ENCODE measurements at regions not wholly inside any gene's neighbourhood (a gene's known extent, or its start where the extent isn't known, plus 50 kb on each side); places are given as distances from the start of the nearest gene placed in this dataset.
A peak's percentile ranks its signal among the peaks of the same experiment; 100 is the strongest.

DNA sequence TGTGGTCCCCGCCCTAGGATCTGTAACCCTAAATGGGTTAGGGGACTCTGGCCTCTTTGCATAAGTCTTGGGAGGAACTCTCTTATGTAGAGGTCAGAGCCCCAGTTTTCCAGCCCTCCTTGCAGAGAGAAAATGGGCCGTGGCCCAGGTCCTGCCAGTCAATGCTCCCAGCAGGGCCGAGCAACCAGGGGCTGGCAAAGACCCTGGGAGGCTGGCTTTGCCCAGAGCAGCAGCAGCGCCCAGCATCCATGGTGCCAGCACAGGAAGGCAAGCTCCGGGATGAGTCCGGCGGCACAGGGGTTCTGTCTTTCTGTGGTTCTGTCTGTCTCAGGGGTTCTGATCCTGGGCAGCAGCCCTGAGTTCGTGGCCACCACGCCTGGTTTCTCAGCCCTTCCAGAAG, 684.8 kb downstream of the BRD1 start:
- no peak for DNase-seq (ENCODE audit: low spot score)

DNA sequence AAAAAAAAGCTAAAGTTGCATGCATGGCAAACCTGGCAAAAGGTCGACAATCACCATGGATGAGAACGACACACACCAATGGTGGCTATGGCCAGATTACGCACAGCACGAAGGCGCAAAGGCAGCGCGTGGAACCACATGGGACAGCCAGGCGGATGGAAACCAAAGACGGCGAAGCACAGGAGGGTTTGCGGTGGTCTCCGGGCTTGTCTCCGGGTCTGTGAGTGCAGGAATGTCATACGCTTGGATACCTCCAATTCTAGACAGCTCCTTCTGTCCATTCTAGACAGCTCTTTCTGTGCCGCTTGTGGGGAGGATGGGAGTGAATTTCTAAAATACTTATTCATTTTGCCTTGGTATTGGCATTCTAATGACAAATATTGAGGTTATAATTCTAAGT, 685.4 kb downstream of the BRD1 start:
- DNase-seq (ENCODE audit: low spot score), result no peak

DNA sequence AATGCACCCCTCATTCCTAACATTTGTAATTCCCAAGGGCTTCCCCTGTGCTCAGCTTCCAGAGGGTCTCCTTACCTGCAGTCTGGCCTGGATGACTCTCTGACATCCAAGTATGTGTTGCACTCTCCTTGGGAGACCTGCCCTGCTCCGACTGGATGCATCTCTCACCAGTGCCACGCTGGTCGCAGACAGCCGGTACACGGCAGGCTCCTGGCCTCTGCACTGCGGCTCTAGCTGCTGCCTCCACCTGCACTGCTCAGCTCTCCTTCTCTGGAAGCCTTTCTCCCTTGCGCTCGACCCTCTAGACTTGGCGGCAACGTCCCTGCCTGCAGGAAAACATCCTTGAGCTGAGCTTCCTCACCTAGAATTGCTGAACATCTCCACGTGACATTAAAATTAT, 685.9 kb downstream of the BRD1 start:
- no peak for DNase-seq (ENCODE audit: low spot score)

DNA sequence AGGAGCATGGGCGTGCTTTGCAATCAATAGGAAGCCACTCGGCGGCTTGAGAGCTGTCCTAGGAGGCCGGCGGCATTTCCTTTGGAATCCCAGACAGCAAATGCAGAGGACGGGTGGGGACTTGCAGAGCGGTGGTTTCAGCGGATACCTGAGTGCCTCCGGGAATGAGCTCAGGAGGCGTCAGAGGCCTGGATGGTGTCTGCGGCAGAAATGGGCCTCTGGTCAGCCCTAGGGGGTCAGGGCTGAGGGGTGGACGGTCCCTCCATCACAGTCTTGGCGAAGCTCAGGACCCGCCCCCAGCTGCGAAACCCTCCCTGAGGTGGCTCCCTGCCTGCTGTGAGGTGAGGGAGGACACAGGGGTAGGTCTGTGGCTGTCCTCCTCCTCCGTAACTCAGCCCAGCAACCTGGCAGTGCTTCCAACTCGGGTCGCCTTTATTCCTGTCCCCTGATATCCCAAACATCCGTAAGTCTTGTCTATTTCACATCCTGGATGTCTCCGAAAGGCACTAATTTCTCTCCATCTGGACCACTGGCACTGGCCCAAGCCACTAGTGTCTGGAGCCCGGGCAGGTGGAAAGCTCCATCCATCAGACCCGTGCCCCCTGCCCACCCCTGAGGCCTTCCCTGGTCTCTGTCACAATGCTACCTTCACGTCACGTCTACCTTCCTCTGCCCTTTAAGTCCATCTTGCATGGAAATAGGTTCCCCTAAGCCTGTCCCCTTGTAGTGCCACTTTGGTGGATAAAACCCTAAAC, 686.6 kb downstream of the BRD1 start:
- no peak for DNase-seq (ENCODE audit: low spot score)

DNA sequence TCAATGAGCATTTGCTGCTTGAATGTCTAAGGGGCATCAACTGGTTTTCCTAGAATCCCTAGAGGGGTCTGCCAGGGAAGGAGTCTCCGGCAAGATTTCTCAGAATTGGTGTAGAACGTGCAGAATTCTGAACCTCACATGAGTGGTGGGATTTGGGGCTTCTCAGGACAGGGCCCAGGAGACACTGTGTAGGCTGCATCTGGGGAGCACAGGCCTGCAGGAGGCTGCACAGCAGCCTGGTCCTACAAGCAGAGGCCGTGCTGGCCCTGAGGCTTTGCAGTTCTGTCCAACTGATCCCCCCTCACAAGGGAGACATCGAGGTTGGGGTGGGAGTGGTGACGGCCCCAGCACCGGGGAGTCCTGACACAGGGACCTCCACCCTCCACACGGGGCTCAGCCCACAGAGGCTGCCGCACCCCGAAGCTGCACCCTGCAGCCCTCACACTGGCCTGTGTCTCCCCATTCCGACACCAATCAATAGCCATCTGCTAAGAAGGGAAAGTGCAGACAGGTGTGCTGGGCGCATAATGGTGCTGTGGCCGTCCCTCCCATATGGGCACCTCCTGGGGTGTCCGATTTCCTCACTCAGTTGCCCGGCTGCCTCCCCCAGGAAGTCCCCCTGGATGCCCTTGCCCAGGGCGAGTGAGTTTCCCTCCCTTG, 688.1 kb downstream of the BRD1 start:
- no peak for DNase-seq (ENCODE audit: low spot score)

DNA sequence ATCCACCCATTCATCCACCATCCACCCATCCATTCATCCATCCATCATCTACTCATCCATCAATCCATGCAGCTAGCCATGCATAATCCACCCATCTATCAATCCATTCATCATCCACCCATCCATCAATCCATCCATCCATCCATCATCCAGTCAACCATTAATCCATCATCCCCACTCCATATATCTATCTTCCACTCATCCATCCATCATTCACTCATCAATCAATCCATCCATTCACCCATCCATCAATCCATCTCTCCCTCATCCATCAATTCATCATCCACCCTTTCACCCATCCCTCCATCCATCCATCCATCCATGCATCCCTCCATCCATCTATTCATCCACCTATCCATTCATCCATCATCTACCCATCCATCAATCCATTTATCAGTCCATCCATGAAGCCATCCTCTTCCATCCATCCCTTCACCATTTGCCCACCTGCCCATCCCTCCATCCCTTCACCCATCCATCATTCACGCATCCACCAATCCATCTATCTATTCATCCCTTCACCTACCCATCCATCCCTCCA, 689.4 kb downstream of the BRD1 start:
- DNase-seq (ENCODE audit: low spot score), result no peak

DNA sequence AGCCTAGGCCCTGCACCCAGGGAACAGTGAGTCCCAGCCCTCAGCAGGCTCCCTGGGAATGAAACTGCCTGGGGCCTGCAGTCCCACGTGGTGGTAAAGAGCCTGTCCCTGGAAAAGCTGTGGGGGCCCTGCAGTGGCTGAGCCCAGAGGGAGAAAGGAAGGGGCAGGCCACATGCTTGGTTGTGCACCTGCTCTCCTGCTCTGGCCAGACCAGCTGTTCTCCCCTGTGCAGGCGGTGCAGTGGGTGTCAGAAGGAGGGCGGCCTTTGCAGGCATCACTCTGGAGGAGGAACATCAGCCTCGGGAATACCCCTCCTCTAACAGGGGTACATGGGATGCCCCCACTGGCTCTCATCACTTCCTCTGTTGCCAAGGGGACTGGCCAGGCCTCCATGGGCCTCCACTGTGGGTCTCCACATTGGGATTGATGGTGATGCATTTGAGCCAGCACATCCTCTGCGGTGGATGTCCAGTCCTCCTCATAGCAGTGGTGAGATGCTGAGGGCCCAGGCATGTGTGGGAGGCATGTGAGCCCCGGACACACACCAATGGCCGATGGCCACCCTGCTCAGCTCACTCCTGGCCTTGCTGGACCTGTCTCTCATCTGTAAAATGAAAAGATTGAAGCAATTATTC, 690.4 kb downstream of the BRD1 start:
- DNase-seq (ENCODE audit: low spot score), result no peak

DNA sequence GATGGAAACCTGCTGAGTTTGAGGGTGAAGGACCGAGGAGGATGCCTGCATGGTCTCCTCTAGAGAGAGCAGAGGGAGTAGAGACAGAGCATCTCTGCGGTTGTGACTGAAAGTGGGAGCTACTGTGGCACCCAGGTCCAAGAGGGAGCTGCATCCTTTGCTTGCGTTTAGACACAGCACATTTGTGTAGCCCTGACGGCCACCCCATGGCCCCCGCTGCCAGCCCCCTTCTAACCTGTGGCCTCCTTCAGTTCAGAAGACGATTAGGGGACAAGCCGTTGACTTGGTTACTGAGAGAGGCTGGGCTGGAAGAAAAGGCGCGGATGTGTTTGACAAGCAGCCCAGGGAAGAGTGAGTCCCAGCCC, 690.9 kb downstream of the BRD1 start:
- DNase-seq (ENCODE audit: low spot score), result no peak

DNA sequence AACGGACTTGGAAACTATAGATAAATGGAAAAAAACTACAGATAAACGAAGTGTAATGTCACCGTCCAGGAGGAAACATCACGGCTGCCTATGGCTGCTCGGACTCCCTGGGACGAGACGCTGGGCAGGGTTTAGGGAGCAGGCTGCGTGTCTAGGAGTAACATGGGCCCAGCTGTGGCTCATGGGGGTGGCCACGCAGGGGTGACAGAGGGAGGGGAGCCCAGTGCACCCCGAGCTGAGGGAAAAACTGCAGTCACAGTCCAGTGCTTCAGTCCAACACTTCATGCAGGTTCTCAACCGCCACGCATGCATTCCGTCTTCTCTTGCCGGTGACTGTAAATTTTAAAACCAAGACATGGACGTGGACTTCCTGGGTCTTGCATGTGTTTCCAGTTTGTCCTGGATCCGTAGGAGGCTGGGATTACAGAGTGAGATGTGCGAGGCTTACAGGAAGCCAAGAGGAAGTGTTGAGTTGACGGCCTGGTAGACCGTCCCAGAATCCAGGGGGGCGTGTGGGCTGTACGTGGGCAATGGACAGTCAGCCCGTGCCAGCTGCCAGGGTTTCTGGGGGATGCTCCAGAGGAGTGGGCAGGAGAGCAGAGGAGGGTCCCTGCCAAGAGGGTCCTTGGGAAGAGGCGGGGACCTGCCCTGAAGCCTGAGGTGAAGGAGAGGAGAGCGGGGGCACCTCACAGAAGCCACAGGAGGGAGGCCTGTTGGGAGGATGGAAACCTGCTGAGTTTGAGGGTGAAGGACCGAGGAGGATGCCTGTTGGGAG, 691.4 kb downstream of the BRD1 start:
- no peak for DNase-seq (ENCODE audit: low spot score)

DNA sequence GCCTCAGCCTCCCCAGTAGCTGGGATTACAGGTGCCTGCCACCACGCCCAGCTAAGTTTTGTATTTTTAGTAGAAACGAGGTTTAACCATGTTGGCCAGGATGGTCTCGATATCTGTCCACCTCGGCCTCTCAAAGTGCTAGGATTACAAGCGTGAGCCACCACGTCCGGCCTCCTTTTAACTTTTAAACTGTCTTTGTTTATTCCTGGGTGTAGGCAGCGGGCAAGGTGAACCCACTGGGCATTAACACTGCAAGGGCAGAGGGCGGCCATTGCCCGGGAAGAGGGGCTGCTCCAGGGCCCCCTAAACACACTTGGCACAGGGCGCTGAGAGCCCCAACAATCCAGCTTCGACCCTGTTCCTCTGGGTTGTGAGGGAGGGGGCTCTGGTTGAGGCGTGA, 693.6 kb downstream of the BRD1 start:
- DNase-seq (ENCODE audit: low spot score), result no peak

DNA sequence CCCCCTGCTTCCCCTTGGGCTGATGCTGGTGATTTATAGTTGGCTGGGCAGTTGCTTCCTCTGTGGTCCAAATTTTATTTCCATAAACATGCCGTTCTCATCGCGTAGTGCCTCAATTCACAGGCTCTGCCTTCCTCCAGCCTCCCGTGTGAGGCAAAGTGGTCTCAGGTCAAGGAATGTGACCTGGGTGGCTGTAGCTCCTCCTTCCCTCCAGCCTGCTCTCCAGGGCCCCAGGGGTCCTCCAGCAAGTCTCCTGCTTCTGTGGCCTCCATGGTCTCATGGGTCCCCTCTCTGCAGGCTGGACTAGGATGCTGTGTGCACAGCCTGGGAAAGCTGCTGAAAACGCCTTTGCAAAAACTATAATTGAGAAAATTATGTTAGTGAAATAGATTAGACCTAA, 694.1 kb downstream of the BRD1 start:
- no peak for DNase-seq (ENCODE audit: low spot score)

DNA sequence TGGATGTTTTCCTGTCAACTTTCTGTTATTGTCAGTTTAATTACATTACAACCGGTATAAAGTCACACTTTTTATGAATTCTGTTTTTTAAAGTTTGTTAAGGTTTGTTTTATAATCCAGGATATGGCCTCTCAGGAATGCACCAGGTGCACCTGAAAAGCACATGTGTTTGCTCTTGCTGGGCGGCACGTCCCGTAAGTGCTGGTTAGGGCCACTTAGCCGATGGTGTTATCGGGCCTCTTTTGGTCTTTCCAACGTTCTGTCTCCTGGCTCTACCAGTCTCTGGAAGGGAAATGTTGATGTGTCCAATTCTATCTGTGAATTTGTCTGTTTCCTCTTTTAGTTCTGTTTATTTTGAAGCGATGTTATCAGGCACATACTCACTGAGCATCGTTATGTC, 695.7 kb downstream of the BRD1 start:
- no peak for DNase-seq (ENCODE audit: low spot score)

DNA sequence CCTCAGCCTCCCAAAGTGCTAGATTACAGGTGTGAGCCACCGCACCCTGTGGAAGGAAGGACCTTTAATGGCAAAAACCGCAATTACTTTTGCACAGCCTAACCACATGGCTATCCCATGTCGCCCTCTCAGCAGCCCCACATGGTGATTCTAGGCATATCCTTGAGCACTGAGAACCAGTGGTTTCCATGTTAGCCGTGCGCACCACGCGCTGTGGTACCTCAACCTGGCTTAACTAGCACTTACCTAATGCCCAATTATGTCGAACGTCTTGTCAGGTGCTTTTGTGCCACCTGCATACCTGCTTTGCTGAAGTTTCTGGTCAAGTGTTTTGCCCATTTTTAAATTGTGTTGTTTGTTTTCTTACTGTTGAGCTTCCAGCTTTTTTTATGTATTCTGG, 697.9 kb downstream of the BRD1 start:
- DNase-seq (ENCODE audit: low spot score), result no peak

DNA sequence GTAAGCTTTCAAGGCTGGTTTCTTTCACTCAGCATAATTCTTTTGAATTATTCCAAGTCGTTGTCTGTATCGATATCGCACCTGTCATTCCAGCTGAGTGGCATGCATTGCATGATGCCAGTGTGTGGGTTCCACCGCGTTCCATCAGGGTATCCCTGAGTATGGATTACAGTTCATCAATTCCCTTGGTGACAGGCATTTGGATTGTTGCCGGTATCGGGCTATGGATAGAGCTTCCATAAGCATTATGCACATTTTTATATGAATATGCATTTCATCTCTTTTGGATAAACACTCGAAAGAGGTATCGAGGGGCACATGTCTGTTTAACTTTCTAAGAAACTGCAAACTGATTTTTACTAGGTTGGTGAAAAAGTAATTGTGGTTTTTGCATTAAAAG, 698.8 kb downstream of the BRD1 start:
- no peak for DNase-seq (ENCODE audit: low spot score)

DNA sequence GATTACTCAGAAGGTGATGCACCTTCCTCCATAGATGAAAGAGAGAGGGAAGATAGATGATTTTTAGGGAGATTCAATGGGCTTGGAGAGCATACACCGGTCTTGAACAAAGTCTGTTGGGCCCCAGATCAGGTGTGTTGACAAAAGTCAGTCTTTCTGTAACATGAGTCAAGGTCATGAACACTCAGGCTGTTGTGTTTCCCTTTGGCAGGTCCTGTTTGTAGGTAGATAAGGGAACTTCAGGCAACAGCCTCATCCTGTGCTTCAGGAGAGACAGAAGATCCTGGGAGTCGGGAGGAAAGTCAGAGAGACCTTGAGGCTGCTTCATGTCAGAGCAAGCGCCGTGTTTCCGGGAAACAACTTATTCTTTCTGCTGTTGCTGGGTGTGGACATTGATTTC, 703.1 kb downstream of the BRD1 start:
- DNase-seq (ENCODE audit: low spot score), result no peak

DNA sequence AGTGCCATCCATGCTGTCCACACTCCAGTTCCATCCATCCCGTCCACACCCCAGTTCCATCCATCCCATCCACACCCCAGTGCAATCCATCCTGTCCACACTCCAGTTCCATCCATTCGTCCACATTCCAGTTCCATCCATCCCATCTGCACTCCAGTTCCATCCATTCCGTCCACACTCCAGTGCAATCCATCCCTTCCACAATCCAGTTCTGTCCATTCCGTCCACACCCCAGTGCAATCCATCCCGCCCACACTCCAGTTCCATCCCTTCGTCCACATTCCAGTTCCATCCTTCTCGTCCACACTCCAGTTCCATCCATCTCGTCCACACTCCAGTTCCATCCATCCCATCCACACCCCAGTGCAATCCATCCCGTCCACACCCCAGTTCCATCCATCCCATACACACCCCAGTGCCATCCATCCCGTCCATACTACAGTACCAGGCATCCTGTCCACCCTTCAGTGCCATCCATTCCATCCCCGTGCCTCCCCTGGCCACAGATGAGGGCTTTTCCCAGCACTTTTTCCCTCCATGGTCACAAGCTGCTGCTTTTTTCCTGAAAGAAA, 704.0 kb downstream of the BRD1 start:
- DNase-seq (ENCODE audit: low spot score), result no peak

DNA sequence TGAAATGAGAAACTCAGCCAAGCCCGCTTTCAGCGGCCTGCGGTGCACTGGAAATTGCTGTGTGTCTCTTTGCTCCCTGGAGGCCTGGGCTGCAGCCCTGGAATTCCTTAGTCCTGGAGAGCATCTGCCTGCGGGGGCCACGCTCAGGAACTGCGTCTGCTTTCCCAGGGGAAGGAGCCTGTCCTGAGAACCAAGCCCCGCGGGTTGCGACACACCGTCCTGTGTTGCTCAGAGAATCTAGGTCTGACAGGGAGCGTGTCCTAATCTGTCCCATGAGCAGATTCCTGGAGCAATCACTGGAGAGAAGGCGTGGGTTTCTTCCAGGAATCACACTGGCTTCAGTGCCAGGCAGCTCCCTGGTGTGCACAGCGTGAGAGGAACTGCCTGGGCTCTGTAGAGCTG, 708.1 kb downstream of the BRD1 start:
- peak; percentile 67 for DNase-seq (ENCODE audit: low spot score)

DNA sequence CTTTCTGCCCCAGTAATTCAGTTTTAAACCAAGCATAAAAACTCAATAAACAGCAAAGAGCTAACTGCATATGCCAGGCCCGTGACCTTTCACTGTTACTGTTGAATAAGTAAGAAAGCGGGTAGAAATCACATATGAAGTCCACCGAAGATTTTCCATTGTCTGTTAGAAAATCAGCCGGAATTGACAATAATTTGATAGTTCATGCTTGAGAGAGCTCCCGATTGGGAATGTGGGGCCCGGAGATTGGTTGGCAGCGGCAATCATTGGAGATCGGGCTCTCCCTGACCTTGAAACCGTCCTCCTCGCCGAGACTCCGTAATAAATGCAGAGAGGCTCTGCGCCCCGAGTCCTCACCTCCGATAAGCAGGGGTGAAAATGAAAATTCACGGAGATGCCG, 709.6 kb downstream of the BRD1 start:
- no peak for DNase-seq (ENCODE audit: low spot score)

DNA sequence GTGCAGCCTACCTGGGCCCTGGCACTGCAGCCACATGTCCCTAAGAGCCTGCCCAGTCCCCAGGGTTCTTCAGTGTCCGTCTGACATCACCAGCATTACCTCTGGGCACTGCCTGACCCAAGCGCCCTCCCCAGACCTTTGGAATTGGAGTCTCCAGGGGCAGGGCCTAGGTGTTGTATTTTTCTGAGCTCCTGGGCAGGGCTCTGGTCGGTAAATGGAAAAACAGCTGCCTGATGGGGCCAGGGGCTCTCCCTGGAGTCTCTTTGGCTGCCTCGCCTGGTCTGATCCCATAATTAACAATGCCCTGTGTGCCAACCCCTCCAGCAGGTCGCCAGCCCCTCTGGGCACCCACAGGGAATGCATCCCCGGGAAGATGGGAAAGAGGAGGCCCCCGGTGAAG, 710.2 kb downstream of the BRD1 start:
- DNase-seq (ENCODE audit: low spot score), result no peak

DNA sequence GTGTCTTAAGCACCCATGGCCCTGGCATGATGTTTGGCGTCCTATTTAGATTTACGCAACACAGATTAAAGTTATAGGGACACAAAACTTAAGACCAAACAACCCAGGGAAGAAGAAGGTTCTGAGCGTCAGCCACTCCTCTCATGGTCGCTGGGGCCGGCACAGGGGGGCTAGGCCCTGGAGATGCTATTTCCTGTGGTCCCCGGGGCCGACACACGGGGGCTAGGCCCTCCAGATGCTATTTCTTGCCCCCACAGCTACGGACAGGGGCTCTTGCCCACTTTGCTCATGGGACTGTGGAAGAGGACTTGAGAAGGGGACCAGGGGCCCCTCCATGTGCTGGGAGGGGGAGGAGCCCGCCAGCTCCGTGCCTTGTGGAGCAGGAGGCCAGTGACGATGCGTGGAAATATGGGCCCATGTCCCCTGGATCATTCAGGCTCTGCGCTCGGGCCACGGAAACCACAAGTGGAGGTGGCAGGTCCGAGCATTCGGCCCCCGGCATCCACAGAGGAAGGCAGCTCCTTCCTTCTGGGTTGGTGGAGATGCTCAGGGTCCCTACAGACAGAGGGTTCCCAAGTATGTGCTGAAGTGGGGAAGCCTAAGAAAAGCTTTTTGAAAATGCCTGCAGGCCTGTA, 711.1 kb downstream of the BRD1 start:
- no peak for DNase-seq (ENCODE audit: low spot score)

DNA sequence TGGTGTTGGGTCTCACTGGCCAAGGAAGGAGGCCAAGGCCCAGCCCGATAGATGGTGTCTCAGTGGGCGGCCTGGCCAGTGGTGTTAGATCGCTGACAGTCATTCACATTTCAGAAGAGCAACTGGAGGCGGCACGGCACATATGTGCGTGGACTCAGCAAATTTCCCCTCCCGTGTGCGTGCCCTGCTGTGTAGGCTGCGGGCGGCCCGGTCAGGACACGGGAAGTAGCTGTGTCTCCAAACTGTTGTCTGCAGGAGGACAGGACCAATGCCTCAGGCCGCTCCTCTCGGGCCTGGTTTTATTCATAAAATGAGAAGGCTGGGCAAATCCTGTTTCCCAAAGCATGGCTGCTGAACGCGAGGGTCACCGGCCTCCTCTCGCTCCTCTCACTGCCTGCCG, 711.7 kb downstream of the BRD1 start:
- no peak for DNase-seq (ENCODE audit: low spot score)

DNA sequence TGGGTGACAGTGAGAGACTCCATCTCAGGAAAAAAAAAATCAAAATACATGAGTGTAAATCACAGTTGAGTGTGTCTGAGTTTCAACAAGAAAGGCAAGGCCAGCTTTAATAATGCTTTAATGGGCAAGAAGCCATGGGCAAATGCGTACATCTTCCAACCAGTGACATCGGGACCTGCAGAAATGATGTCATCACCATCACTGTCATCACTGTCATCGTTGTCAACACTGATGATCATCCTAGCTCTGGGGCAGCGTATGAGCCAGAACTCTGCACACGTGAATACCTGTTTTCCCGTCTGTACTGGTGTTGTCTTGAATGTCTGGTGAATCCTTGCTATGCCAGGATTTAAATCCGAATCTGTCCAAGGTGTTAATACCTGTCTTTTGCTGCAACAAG, 712.5 kb downstream of the BRD1 start:
- no peak for DNase-seq (ENCODE audit: low spot score)
